HG03135 (cell line): ENCODE measurements at regions not wholly inside any gene's neighbourhood (a gene's known extent, or its start where the extent isn't known, plus 50 kb on each side); places are given as distances from the start of the nearest gene placed in this dataset.
A peak's percentile ranks its signal among the peaks of the same experiment; 100 is the strongest.
"Not testable (repeated sequence)": the region's sequence is repeated elsewhere in the genome, so short reads cannot be mapped to it uniquely, and the experiment has no call there.

Experiments
- ATAC-seq: cut with Tn5 transposase; IDR thresholded peaks from one replicate; pipeline ENCODE4 v1.9.1; 2021; ENCODE audit warnings: mild to moderate bottlenecking, moderate library complexity; ENCODE audit not compliant: unreplicated experiment

DNA sequence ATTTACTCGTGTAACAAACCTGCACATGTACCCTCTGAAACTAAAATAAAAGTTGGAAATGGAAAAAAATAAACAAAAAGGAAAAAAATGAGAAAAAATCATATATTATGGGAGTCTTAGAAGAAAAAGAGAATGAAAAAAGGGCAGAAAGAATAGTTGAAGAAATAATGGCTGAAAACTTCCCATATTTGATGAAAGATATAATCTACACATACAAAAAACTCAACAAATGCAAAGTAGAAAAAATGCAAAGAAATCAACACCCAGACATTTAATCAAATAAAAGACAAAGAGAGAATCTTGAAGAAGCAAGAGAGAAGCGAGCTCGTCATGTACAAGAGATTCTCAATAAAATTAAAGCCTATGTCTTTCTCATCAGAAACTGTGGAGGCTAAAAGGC lies 73.8 kb downstream of the SLC25A46 start:
- no peak for ATAC-seq

DNA sequence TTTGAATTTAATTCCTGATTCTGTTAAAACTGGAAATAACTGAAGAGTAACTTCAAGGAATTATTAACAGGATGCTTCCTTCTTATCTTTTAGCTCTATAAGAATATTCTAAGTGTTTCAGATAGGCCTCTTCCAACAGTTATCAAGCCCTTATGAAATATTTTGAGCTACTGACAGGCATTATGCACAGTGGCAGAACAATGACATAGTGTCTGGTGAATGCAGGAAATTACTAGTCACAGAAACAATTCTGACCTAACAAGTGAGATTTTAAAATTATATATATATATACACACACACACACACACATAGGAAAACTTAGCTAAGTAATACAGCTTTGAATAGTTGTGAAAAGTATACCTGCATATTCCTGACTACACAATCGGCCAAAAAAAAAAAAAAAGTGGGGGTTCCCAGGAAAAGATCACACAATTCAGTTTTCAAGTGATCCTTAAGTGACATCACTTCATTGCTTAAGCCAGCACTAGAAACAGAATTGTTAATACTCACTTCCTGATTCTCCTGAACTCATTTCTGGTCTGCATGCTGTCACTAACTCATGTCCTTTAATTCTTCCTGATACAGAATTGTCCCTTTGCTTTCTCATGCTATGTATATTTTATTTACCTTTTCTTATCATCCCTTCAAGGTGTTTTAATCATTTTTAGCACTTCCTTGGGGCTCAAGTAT lies 77.3 kb downstream of the SLC25A46 start:
- ATAC-seq, result no peak

DNA sequence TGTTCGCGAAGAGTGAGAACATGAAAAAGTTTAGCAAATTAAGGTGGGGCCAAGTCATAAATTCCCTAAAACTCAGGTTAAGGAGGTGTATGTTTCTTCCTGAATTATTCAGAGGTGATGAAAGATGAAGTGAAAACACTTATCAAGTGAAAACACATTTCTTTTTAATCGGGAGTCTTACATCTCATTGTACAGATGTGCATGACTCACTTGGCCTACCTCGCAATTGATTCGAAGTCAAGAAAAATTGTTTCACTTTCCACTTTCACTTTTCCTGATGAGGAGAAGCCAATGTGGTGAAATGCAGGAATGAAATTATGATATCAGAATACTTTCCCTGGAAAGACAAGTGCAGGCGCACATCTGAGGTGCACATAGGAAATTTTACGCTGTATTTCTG lies 78.7 kb downstream of the SLC25A46 start:
- no peak for ATAC-seq

DNA sequence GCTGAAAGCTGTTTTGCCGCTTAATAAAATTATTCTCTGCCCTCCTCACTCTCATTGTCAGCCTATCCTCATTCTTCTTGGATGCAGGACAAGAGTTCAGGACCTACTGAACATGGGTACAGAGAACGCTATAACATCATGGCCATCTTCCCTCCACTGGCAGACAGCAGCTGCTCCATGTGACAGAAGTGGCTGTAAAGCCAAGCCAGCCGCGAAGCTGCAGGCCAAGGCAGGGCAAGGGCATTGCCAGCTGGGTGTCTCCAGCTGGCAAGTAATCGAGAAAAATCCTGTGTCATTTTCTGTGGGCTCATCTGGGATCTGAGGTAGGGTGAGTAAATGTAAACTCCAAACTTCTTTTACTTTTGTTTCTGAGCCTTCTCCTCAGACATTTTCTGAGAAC lies 84.8 kb downstream of the SLC25A46 start:
- no peak for ATAC-seq

DNA sequence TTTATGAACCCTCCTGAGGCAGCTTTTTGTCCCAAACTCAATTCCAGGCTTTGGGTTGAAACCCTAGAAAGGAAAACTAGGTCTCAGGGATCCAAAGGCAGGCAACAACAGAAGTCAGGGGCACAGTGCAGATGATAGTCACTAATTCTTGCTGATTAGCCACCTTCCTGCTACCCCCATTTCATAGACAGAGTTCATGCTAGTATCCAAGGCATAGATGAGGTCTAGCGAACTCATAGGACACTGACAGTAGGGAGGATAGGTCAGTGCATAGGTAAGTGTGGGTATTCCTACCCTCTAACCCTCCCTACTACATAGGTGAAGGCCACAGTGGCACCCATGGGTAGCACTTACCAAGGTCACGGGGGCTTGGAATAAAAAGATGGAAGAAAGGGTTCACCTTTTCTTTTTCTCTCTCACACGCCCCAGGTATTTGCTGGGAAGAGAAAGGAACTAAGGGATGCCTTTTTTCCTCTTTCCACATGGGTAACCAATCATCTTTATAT lies 86.2 kb downstream of the SLC25A46 start:
- no peak for ATAC-seq

DNA sequence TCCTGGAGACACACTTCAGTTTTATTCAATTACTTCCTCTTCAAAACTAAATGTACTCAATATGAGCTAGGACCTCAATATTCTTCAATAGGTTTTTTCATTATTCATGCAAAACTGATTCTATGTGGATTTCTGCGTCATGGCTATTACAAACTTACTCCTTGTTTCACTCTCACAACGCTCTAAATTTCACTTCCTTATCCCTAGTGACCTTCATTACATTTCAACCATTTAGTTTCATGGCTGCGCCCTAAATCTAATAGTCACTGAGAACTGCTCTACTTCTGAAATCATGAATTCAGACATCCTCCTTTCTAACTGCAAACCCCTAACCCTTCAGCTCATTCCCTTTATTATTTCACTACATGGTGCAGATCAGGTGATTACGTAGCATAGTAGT lies 93.9 kb downstream of the SLC25A46 start:
- no peak for ATAC-seq

DNA sequence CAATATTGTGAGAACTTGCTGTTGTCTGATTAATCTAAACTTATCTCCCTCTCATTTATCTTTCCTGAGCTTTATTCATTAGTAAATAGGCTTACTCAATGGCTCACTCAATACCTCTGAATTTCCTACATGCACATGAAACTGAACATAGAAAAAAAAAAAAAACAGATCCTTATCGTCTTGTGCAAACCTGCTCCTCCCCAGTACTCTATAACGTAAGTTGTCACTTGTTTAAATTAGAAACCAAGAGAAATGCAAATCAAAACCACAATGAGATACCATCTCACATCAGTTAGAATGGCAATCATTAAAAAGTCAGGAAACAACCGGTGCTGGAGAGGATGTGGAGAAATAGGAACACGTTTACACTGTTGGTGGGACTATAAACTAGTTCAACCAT lies 96.1 kb downstream of the SLC25A46 start:
- ATAC-seq, result not testable (repeated sequence)

DNA sequence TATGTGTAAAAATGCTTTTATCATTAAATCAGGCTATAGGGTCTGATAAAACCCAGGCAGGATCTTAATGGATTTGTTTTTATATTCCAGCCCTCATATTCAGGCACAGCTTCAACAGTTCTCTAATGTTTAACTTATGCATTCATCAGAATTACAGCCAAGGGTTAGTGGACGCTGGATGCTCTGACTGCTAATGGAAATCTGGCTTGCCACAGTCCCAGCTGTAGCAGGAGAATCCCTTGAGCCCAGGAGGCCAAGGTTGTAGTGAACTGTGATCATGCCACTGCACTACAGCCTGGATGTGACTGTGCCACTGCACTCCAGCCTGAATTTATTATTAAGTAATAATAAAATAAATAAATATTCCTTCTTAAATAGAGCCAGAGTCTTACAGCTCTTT lies 98.0 kb downstream of the SLC25A46 start:
- ATAC-seq, result no peak

DNA sequence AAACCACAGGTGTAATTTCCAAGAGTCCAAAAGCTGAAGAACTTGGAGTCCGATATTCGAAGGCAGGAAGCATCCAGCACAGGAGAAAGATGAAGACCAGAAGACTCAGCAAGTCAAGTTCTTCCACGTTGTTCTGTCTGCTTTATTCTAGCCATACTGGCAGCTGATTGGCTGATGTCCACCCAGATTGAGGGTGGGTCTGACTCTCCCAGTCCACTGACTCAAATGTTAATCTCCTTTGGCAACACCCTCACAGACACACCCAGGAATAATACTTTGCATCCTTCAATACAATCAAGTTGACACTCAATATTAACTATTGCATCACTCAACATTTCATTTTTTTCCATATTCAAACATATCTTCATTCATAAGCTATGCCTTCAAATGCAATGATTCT lies 99.5 kb downstream of the SLC25A46 start:
- not testable (repeated sequence) for ATAC-seq

DNA sequence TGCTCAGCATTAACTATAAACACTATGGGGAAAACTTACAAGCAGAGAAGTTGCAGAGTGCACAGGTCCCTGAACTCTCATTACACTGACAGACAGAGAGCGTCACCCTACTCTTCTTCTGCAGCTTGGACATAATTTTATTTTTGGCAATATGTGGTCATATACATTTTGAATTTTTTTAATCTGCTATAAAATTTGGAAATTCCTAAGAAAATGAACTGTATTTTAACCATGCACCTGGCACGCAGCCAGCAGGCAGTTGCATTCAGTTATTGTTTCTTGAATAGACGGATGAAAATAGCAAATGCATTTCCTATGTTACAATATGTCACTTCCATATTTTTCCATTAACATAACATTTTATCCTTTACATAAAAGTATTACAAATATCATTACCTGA lies 100.2 kb downstream of the SLC25A46 start:
- no peak for ATAC-seq

DNA sequence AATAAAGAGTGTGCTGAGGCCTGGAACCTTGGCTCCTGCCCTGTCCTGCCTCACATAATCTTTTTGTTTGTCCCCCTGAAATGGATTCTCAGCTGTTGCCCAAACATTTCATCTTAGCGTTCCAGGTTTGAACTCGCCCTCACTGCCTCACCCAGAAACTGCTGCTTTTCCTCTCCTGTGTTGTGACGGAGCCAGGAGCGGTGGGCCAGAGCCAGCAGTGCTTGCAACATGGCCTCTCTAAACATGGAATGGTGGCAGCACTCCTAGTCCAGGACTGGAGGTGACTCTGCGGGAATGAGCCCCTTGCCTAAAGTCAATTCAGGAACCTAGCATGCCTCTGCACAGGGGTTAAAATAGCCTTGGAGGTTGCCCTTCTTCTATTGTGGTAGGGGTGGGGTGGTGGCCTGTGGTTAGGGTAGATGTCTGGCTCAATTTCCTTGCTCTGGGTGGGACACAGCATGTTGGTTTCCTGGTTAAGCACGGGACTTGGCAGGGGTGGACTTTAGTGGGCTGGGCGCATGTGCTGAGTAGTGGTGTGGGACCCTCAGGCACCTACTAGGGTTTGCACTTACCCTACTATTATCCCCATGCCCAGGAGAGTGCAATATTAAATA lies 101.6 kb downstream of the SLC25A46 start:
- no peak for ATAC-seq

DNA sequence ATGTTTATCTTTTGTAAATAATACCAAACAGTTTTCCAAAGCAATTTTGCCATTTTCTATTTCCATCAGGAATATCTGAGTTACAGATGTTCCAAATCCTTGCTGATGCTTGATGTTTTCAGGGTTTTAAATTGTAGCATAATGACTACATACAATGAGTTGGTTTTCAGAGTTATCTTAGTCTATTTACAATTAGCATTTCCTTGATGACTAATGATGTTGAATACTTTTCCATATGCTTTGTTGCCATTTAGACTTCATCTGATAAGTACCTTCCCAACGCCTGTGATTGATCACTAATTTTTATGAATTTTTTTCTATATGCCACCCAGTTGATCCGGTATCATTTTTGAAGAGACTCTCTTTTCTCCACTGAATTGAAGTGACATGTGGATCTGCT lies 102.3 kb downstream of the SLC25A46 start:
- ATAC-seq, result no peak

DNA sequence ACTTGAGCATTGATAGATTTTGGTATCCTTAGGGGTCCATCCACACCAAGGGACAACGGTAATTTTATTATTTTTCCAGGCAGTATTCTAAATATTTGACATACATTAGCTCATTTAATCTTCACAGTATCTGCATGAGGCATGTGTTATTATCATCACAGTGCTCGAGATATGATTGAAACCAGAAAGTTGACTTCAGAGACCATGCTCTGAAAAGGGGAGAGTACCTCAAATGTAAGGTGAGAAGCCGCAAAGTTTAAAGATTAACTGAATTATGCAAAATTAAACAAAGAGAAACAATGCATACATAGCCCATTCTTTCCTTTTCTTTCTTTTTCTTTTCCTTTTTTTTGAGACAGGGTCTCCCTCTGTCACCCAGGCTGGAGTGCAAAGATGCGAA lies 104.1 kb downstream of the SLC25A46 start:
- ATAC-seq, result no peak

DNA sequence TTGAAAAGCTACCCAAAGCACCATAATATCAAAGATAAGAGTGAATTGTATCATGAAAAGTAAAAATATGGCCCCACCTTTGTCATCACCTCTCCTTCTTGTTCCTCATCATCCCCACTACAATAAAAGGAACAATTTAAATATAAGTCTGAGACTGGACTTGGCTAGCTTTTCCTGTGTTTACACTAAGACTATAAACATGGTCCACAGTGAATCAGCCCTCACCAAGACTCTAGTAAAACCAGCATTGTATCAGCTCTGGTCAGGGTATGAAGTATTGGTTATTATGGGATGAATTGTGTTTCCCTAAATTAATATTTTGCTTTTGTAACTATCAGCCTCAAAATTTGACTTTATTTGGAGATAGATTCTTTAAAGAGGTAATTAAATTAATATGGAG lies 105.4 kb downstream of the SLC25A46 start:
- no peak for ATAC-seq

DNA sequence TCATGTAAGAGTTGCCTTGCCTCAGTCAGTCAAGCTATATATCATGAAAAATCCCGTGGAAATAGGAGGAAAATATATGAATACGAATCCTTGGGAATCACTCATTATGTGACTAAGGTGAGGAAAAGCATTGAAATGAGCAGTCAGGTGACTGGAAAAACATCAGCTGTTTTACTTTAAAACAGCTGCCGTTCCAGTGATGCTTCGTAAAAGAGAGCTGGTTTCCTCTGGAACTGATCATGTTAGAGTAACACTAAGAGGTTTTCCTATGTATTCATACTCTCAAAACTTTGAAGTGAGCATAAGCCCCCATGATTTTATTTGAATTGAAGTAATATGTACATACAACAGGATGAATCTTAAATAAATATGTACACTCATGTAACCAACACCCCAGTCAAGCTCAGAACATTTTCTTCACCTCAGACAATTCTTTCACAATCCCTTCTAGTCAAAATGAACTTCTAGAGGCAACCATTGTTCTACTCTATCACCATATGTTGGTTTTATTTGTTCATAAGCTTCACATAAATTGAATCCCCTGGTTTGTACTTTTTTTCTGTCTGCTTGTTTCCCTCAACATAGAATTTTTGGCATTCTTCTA lies 107.7 kb downstream of the SLC25A46 start:
- no peak for ATAC-seq

DNA sequence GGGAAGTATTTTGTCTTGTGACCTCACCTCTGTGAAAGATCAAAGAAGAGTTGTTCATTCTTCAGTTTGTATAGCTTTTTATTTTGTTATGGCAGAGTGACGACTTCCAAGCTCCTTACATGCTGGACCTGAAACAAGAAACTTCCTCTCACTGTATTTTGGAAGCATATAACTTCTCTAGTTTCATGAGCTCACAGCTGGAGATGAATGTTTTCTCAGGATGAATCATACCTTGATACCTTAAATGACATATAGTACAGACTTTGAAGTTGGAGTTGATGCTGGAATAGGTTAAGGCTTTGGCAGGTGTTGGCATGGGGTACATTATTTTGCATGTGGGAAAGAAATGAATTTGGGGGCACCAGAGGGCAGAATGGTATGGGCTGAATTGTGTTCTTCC lies 112.5 kb downstream of the SLC25A46 start:
- ATAC-seq, result no peak

DNA sequence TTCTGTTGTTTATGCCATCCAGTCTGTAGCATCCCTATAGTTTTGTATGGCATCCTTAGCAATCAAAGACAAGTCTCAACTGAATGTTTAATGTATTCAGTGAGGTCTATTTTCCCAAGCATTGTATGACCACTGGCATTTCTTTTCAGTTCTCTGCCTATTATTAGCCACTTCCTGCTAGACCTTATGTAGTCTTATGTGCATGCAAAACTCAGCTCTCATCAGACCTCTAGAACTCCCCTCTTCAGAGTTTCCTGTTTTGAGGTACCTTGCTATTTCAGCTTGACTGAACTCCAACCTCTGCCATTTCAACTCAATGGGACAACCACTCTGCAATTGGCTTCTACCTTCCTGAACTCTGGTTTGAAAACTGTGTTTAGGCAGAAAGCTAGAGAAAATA lies 113.2 kb downstream of the SLC25A46 start:
- peak; percentile 95 for ATAC-seq

DNA sequence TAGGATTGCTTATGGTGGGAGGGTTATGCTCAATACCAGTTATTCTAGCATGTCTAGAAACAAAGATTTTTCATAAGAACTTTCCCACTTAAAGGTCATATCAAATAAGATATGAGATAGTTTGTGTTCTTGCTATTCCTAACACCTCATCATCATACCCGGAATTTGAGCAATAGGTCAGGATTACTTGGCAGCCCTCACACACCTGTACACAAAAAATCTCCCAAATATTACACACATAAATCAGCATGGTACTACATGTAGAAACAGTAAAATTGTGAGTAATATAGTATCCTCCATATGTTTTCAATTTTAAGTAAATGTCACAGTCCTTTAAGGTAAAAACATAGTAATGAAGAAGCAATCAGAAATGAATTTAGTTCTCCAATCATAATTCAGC lies 113.7 kb downstream of the SLC25A46 start:
- ATAC-seq, result no peak

DNA sequence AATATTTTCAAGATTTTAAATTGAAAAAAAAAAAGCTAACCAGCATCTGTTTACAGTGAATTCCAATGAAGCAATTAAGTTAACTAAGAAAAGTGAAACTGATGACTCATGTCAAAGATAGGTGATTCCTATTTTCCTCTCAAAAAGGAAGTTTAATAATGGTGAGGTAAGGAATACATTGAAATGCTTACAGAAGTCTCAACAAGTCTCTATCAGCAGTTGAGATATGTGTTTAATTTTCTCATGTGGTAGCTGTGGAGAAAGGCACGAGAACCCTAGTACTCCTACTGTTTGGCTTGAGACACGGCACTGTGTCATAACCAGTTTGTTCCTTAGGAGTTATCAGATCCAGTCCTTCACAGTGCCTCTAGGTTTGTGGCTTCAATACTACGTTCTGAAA lies 114.5 kb downstream of the SLC25A46 start:
- no peak for ATAC-seq

DNA sequence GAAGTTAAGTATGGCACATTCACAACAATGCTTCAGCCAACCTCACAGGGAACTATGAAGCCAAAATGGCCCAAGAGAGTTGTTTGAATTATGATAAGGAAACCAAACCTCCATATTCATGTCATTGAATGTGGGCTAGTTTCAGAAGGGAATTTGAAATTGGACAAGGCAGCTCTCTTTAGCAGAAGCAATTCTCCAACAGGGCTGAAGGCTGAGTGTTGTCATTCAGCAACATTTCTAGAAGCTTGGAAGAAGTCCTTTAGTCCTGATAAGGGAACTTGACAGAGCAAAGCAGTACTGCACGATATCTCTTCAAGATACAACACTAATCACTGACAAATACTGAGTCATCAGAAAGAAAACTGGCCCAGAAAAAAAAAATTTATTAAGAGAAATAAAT lies 115.4 kb downstream of the SLC25A46 start:
- ATAC-seq, result no peak

DNA sequence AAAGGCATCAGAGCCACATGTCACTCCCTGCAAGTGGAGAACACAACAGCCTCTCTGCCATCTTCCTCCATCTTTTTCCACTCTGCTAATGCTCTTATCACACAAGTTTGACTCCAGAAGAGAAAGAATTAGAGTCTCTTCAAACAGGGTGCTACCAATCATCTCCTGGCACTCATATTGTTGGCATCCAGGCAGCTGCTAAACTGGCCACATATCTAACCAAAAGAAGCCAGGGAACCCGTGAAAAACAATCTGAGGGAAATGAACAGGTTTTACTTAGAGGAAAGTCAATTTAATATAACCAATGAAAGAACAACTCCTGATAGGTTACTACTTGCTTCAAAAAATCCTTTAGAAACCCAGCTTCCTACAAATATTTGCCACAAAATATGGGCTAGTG lies 117.2 kb downstream of the SLC25A46 start:
- no peak for ATAC-seq

DNA sequence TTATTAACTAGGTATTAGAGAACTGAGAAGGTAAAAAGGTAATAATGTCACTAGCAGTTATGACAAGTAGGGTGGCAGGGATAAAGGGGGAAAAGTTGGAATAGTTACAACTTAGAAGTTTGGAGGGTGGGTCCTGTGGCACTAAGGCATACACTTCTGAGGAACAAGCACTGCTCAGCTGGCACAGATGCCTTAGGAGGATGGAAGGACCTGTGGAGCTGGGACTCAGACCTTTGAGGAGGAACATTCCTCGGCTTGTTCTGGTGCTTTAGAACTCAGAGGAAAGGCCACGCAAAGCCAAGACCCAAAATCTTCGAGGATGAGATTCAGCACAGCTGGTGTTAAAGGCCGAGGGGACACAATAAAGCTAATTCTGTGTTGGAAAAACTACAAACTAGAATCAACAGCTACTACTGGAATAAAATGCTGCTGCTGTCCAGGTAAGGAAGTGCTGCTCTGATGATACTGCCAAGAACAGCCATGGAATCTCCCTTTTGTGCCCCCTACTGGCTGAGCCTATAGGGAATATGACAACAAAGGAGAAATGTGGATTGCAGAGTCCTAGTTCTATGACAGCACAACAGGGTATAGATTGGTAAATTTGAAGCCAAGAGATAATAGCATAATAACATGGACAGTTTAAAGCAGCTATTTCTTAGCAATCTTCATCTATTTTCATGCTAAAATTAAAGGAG lies 126.7 kb downstream of the SLC25A46 start:
- peak; percentile 80 for ATAC-seq
